Left ventricle myocardium inferior (tissue), 1 donor: ENCODE measurements at regions not wholly inside any gene's neighbourhood (a gene's known extent, or its start where the extent isn't known, plus 50 kb on each side); places are given as distances from the start of the nearest gene placed in this dataset.

Experiments
- DNase-seq: peaks from one replicate; pipeline ENCODE4 v3.0.0-alpha.2; 2020
- H3K27ac ChIP-seq: fragments of 200-600 bp; replicated peaks from 2 replicates; pipeline ENCODE4 v1.8.0; 2021
- H3K27me3 ChIP-seq: fragments of 200-600 bp; 2 replicates; pipeline ENCODE4 v1.8.0; 2021; ENCODE audit warnings: low read depth
- H3K36me3 ChIP-seq: fragments of 200-600 bp; 2 replicates; pipeline ENCODE4 v1.8.0; 2021
- H3K4me1 ChIP-seq: fragments of 200-600 bp; 2 replicates; pipeline ENCODE4 v1.8.0; 2021
- H3K4me3 ChIP-seq: fragments of 200-600 bp; 2 replicates; pipeline ENCODE4 v1.8.0; 2021; ENCODE audit warnings: mild to moderate bottlenecking, moderate library complexity
- H3K9me3 ChIP-seq: fragments of 200-600 bp; replicated peaks from 2 replicates; pipeline ENCODE4 v1.8.0; 2021
- CTCF ChIP-seq: fragments of 200-600 bp; IDR thresholded peaks from 2 replicates; pipeline ENCODE4 v1.8.0; 2021; ENCODE audit warnings: antibody characterized with exemption, mild to moderate bottlenecking, borderline replicate concordance
- intact Hi-C: fragments of 100-400 bp; cut with micrococcal nuclease; formaldehyde crosslinking; loops from one replicate; pipeline ENCODE4 v1.11.0; 2022
- donor health status: DM: no; HTN: yes; CAD: no; lungs with severe emphysema.

GRCh38 chr1:68651115-68651514, 154.2 kb upstream of the DEPDC1 start:
- no peaks in the 10 kb centered on the region for H3K9me3 ChIP-seq
- H3K27me3 ChIP-seq: no peaks in the 10 kb centered on the region
- H3K27ac ChIP-seq: no peak overlapping the region
- intact Hi-C loops: no loop called here
- H3K36me3 ChIP-seq: no peaks in the 10 kb centered on the region
- no peaks in the 10 kb centered on the region for H3K4me1 ChIP-seq
- no peak overlapping the region for H3K4me3 ChIP-seq
- DNase-seq: no peak
- TF ChIP-seq CTCF: no peak

GRCh38 chr1:68653882-68654281, 157.0 kb upstream of the DEPDC1 start:
- H3K27me3 ChIP-seq: no peaks in the 10 kb centered on the region
- no peaks in the 10 kb centered on the region for H3K4me1 ChIP-seq
- no peak for DNase-seq
- H3K9me3 ChIP-seq: no peaks in the 10 kb centered on the region
- no peak overlapping the region for H3K27ac ChIP-seq
- TF ChIP-seq CTCF: no peak
- no peak overlapping the region for H3K4me3 ChIP-seq
- intact Hi-C loops: no loop called here
- H3K36me3 ChIP-seq: no peaks in the 10 kb centered on the region

GRCh38 chr1:68673771-68674170, 176.9 kb upstream of the DEPDC1 start:
- no peak for TF ChIP-seq CTCF
- Histone ChIP-seq H3K9me3 (no peaks in the 10 kb centered on the region), H3K36me3 (no peaks in the 10 kb centered on the region), H3K27me3 (no peaks in the 10 kb centered on the region), H3K4me3 (no peak overlapping the region), H3K4me1 (no peaks in the 10 kb centered on the region), H3K27ac (no peak overlapping the region)
- intact Hi-C loops: no loop called here
- DNase-seq: no peak

- no peaks in the 10 kb centered on the region for H3K9me3 ChIP-seq
- no peaks in the 10 kb centered on the region for H3K27me3 ChIP-seq
- TF ChIP-seq CTCF: no peak
- intact Hi-C loops: no loop called here
- H3K4me3 ChIP-seq: no peak overlapping the region
- no peak overlapping the region for H3K27ac ChIP-seq
- H3K4me1 ChIP-seq: no peaks in the 10 kb centered on the region
- DNase-seq: no peak
- no peaks in the 10 kb centered on the region for H3K36me3 ChIP-seq
Observed at GRCh38 chr1:68675336-68675735, 178.5 kb upstream of the DEPDC1 start.

- no peak for TF ChIP-seq CTCF
- intact Hi-C loops: no loop called here
- no peak for DNase-seq
- no peaks in the 10 kb centered on the region for H3K4me1 ChIP-seq
- H3K9me3 ChIP-seq: no peaks in the 10 kb centered on the region
- H3K27ac ChIP-seq: no peak overlapping the region
- H3K36me3 ChIP-seq: no peaks in the 10 kb centered on the region
- H3K27me3 ChIP-seq: no peaks in the 10 kb centered on the region
- H3K4me3 ChIP-seq: no peak overlapping the region
Observed at GRCh38 chr1:68677684-68678351, 180.9 kb upstream of the DEPDC1 start.
